Left lung (tissue), 4 donors: ENCODE measurements at regions not wholly inside any gene's neighbourhood (a gene's known extent, or its start where the extent isn't known, plus 50 kb on each side); places are given as distances from the start of the nearest gene placed in this dataset.

ENCODE experiments used
- ATAC-seq: fragments of 200-7000 bp; cut with Tn5 transposase; one replicate; pipeline ENCODE4 v1.9.1; 2020; ENCODE audit warnings: moderate library complexity
- DNase-seq, 4 donors: peaks; one replicate each; pipeline ENCODE4 v3.0.0-alpha.2; 2013 to 2020
- H3K27ac ChIP-seq, 2 donors: fragments of 200-600 bp; sonication (generic) in 1 of 2; one replicate each; pipeline versions ENCODE4 v1.5.0 to v1.8.0; 2020 to 2021
- H3K27me3 ChIP-seq, 2 donors: fragments of 200-600 bp; sonication (generic) in 1 of 2; one replicate each; pipeline versions ENCODE4 v1.5.0 to v1.8.0; 2020 to 2021
- H3K36me3 ChIP-seq, 2 donors: fragments of 200-600 bp; sonication (generic) in 1 of 2; one replicate each; pipeline versions ENCODE4 v1.5.0 to v1.8.0; 2020 to 2021
- H3K4me1 ChIP-seq, 2 donors: fragments of 200-600 bp; one replicate each; pipeline ENCODE4 v1.8.0; 2021
- H3K4me3 ChIP-seq, 2 donors: fragments of 200-600 bp; sonication (generic) in 1 of 2; one replicate each; pipeline versions ENCODE4 v1.5.0 to v1.8.0; 2020 to 2021; ENCODE audit warnings: mild to moderate bottlenecking in 1 of 2
- H3K9me3 ChIP-seq, 2 donors: fragments of 200-600 bp; sonication (generic) in 1 of 2; one replicate each; pipeline versions ENCODE4 v1.5.0 to v1.8.0; 2020 to 2021
- CTCF ChIP-seq, 2 donors: fragments of 200-600 bp; sonication (generic) in 1 of 2; IDR thresholded peaks; one replicate each; pipeline versions ENCODE4 v1.5.0 to v1.8.0; 2021; ENCODE audit warnings: antibody characterized with exemption in 2 of 2
- intact Hi-C, 2 donors: fragments of 100-400 bp; cut with DNase I; formaldehyde crosslinking; loops; one replicate each; pipeline versions ENCODE4 v1.11.2 to v1.14.2; 2022
- donor health status: DM: no; HTN: yes; CAD: no.
- donor health status: DM: no; HTN: no; CAD: no.

GRCh38 chr1:34278211-34278610 lies 101.5 kb downstream of the C1orf94 start:
- Histone ChIP-seq H3K36me3 (no peaks in the 10 kb centered on the region), H3K4me1 (no peaks in the 10 kb centered on the region), H3K27me3 (no peaks in the 10 kb centered on the region), H3K9me3 (no peaks in the 10 kb centered on the region), H3K4me3 (no peak overlapping the region), H3K27ac (no peak overlapping the region)
- DNase-seq, result no peak
- TF ChIP-seq CTCF (IDR thresholded peaks at IDR 0.05), result no peak
- intact Hi-C loops, result no loop called here
- no peak for ATAC-seq

DNA sequence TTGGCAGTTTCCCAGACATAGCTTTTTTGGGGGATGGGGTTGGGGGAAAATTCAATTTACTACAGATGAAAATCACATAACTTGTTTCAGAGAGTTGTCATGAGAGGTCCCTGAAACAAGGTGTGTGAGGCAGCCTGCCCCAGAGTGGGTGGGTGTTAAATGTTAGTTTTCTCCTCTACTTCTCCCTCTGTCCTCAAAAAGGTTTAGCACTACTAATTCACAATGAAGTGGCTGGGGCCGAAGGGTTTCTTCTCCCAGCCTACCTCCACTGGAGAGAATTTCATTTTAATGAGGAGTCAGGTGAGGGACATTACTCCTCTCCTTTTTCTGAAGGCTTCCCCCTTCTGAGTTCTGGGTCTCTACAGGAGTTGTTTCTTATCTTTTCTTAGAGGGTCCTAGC lies 103.3 kb downstream of the C1orf94 start:
- H3K27ac ChIP-seq, result no peak overlapping the region
- no peak for ATAC-seq

DNA sequence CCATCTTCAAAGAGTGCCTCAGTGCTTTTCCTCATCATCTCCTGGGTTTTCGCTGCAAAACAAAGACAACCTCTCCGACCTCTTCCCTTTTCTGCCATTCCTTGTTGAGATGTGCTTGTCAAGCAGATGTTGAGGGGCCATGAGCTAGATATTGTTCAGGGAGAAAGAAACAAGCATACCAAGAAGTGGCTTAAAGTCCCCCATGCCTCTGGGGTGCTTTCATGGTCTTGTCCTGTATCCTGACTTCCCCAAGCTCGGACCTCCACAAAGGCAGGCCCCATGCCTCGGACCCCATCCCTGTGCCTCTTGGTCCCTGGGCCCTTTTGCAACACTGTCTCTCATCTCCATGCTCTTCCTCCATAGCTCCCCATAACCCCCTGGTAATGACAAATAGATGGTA lies 103.8 kb downstream of the C1orf94 start:
- no peak overlapping the region for H3K27ac ChIP-seq
- H3K4me1 ChIP-seq, result no peaks in the 10 kb centered on the region
- H3K27me3 ChIP-seq, result no peaks in the 10 kb centered on the region
- ATAC-seq (no peak), DNase-seq (no peak)
- H3K9me3 ChIP-seq, result no peaks in the 10 kb centered on the region
- no peaks in the 10 kb centered on the region for H3K36me3 ChIP-seq
- intact Hi-C loops, result no loop called here
- no peak overlapping the region for H3K4me3 ChIP-seq
- no peak for TF ChIP-seq CTCF (IDR thresholded peaks at IDR 0.05)

More for the DNA sequence above, 103.3 kb downstream of the C1orf94 start:
- no peak overlapping the region for H3K4me3 ChIP-seq
- H3K9me3 ChIP-seq, result no peaks in the 10 kb centered on the region
- no peaks in the 10 kb centered on the region for H3K27me3 ChIP-seq
- no peak for DNase-seq
- intact Hi-C loops, result no loop called here
- H3K36me3 ChIP-seq, result no peaks in the 10 kb centered on the region
- no peak for TF ChIP-seq CTCF (IDR thresholded peaks at IDR 0.05)
- H3K4me1 ChIP-seq, result no peaks in the 10 kb centered on the region

DNA sequence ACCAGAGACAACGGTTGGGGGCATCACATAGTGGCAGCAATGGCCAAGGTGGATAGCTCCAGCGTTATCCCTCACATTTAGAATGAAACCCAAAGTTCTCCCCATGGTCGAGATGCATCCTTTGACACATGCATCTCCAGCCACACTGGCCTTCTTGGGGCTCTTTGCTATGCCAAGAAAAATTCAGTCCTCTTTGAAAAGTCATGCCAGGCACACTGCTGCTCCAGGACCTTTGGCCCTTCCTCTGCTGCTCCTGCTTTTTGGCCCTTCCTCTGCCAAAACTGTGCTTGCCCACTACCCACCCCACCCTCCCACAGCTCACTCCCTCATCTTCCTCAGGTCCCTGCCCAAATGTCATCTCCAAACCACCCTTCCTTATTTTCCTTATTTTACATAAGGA lies 106.4 kb downstream of the C1orf94 start:
- DNase-seq, result no peak
- intact Hi-C loops, result no loop called here
- Histone ChIP-seq H3K4me3 (no peak overlapping the region), H3K9me3 (no peaks in the 10 kb centered on the region), H3K27me3 (no peaks in the 10 kb centered on the region), H3K4me1 (no peaks in the 10 kb centered on the region), H3K27ac (no peak overlapping the region), H3K36me3 (no peaks in the 10 kb centered on the region)
- no peak for TF ChIP-seq CTCF (IDR thresholded peaks at IDR 0.05)
- ATAC-seq, result no peak

- intact Hi-C loops, result no loop called here
- H3K4me1 ChIP-seq, result no peaks in the 10 kb centered on the region
- no peak for TF ChIP-seq CTCF (IDR thresholded peaks at IDR 0.05)
These were observed 109.8 kb downstream of the C1orf94 start for GRCh38 chr1:34286511-34286910.

More at GRCh38 chr1:34286511-34286910, 109.8 kb downstream of the C1orf94 start:
- Histone ChIP-seq H3K27ac (no peak overlapping the region), H3K4me3 (no peak overlapping the region), H3K36me3 (no peaks in the 10 kb centered on the region), H3K27me3 (no peaks in the 10 kb centered on the region), H3K9me3 (no peaks in the 10 kb centered on the region)
- ATAC-seq, result no peak
- DNase-seq, result no peak
